HG03108 (cell line): ENCODE measurements at regions not wholly inside any gene's neighbourhood (a gene's known extent, or its start where the extent isn't known, plus 50 kb on each side); places are given as distances from the start of the nearest gene placed in this dataset.
"Not testable (repeated sequence)": the region's sequence is repeated elsewhere in the genome, so short reads cannot be mapped to it uniquely, and the experiment has no call there.

Experiments
- ATAC-seq: cut with Tn5 transposase; IDR thresholded peaks from one replicate; pipeline ENCODE4 v1.9.1; 2021; ENCODE audit warnings: moderate library complexity; ENCODE audit not compliant: unreplicated experiment

DNA sequence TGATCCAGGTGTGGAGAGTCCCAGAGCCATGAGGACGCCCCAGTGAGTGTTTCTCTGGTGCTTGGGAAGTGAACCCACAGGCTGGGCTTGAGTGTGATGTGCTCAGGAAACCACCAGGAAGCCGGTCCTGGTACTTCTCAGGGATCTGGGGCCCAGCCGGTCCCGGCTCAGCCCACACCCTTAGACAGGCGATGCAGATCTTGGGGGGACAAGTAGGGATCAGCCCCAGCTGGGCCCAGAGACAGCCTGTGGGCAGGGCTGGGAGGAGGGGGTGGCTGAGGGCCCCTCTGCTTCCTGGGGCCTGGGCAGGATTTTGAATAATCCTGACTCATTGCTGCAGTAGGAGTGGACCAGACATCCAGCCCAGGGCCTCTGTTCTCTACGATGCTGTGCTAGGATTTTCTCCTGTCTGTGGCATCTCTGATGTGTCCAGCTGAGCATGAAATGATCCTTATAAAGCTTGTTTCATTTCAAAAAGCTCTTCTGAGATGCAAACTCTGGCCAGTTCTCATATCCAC lies 698.0 kb downstream of the PTPRU start:
- no peak for ATAC-seq

DNA sequence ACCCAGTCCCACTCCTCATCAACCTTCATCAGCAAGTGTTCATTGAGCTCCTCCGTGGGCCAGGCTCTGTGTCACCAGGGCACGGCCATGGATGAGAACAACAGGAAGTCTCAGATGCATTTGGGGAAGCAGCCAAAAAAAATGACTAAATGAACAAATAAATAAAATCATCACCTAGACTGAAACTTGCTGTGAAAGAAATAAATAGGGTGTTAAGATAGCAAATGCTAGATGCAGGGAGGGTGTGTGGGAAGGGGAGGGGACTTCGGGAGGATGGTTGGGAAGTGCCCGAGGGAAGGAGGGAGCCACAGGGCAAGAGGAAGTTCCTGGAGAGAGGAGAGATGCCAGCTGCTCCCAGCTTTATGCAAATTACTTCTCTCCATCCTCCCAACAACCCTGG lies 696.7 kb downstream of the PTPRU start:
- ATAC-seq: no peak

DNA sequence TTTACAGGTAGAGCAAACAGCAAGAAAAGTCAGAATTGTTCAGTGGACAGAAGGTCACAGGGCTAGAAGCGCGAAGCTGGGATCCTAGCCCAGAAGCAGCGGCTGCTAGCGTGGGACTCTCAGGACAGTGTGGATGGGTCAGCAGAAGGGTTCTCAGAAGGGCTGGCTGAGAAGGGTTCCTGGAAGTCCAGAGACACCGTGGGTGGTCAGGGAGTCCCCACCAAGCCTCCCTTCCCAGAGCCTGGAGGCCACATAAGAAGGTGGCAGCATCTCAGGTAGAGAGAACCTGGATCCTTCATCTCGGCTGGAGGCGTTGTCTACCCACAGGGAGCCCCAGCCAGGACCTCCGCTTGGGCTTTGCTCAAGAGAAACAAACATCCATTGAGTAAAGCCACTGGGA lies 696.3 kb downstream of the PTPRU start:
- ATAC-seq: no peak

DNA sequence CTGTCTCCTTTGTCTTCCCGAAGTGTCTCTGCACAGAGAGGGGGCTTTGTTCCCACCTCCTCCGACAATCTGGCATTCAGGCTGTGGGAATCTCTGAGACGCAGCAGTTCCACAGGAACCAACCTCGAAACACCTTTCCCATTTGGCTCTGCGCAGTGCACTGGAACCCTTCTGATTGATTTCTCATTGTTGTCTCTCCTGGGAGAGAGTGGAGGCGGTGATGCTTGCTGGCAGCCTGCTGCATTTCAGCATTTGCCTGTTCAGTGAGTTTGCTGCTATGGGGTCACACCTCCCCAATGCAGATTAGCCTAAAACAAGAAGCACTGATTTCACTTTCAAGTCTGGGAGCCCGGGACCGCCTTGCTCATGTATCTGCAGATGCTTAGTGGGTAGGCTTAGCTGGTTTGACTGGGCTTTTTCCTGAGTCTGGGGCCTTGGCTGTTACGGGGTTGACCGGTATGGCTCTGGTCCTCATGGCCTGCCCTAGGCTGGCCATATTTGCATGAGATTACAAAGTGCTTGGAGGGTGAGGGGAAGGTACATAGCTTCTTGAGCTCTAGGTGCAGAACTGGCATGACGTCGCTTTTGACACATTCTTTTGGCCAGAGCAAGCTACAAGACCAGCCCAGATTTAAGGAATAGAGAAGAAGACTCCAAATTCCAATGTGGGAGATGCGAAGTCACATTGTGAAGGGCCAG lies 695.3 kb downstream of the PTPRU start:
- no peak for ATAC-seq

DNA sequence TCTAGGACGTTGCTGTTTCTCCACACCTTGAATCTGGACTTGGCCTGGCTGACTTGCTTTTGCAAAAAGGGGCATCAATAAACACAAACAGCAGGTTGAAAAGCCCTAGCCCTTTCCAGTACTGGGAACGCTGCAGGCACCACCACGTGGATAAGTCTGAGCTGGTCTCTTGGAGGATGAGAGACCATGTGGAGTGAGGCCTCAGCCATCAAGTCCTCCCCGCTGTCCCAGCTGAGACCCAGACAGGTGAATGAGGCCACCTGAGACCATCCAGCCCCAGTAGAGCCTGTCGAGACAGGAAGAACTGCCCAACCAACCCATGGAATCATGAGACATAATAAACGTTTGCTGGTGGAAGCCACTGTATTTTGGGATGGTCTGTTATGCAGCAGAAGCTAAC lies 688.7 kb downstream of the PTPRU start:
- ATAC-seq: no peak

DNA sequence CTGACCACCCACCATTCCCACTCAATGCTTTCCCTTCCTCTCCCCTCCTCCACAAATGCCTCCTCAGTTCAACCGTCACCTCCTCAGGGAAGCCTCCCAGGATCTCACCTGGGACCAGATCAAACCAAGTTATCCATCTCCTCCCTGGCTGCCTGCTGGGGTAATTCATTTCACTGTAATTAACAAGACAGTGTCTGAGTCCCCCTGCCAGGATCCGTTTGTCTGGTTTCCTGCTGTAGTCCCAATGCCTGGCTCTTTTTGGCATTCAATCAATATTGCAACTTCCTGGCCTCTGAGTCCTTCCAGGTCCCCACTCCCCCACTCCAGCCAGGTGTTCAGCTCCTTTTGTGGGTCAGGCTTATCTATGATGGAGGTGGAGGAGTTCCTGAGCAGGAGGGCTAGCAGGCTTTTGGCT lies 687.7 kb downstream of the PTPRU start:
- ATAC-seq: no peak

DNA sequence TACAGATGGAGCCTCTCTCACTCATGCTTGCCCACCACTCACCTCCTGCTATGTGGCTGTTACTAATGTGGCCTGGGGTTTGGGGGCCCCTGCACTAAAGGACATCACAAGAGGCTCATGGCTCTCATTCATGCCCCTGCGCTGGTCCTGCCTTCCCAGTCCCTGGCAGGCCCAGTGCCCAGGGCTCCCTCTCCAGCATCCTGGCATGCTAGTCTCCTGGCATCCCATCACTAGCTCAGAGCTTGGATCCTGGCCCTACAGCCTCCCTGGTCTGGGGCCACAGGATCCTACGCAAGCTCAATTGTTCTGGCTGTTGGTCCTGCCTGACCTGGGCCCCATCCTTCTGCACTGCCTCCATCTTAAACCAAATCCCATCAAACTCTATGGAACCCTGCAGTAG lies 685.4 kb downstream of the PTPRU start:
- no peak for ATAC-seq

DNA sequence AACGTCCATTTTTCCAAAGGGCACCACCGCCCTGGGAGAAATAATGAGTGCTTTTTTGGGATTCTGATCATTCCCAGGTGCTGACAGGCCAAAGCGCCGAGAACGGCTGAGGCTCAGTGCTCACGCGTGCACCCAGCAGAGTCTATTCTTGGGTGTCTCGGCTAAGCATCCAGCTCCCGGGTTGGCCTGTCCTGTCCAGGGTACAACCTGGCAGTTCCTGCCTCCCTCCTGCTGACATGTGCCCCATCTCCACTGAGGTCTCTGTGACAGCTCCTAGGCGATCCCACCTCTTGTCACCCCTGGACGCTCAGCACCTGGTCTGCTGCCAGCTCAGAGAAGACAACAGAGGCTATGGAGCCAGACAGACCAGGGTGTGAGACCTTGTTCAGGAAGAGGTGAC lies 684.5 kb downstream of the PTPRU start:
- no peak for ATAC-seq

DNA sequence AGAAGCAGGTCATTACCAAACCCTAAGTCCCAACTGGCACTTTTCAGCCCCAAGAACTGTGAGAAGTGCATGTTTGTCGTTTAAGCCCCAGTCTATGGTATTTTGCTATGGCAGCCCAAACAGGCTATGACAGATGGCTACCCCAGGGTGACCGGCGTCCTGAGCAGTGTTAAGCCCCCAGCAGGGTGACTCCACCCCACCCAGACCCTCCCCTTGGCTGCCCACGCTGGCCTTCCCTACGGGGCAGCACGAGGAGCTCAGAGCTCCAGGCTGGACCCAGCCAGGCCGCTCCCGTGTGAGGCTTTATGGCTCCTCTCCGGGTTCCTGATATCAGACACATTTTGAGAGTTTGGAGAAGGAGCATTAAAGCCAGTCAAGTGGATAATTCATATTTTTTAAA lies 684.0 kb downstream of the PTPRU start:
- ATAC-seq: no peak

DNA sequence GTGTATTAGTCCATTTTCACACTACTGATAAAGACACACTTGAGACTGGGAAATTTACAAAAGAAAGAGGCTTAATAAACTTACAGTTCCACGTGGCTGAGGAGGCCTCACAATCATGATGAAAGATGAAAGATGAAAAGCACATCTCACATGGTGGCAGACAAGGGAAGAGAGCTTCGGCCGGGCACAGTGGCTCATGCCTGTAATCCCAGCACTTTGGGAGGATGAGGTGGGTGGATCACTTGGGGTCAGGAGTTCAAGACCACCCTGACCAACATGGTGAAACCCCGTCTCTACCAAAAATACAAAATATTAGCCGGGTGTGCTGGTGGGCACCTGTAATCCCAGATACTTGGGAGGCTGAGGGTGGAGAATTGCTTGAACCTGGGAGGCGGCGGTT lies 682.7 kb downstream of the PTPRU start:
- ATAC-seq: not testable (repeated sequence)

DNA sequence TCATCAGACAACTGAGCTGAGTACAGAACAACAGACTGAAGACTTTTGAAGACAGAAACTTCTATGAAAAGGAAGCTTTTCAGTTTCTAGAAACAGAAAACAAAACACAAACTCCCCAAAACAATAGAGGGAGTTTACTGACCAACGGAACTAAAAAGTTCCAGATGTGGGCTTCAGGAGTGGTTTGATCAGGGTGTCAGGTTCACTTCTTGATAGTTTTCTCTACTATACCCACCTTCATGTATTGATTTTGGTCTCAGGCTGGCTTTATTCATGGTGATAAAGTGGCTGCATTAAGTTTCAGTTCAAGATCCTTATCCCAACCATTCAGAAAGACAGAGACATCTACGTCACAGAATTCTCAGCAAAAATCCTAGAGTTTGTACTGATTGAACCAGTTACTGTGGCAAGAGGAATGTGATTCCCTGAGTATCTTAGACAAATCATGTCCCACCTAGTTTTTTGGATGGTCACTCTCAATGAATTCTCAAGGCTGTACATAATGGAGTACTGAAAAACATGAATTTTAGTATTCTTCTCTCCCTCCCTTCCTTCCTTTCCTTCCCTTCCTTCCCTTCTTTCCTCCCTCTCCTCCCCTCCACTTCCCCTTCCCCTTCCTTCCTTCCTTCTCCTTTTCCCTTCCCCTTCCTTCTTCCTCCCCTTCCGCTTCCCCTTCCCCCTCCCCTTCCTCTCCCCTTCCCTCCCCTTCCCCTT lies 680.5 kb downstream of the PTPRU start:
- ATAC-seq: no peak

DNA sequence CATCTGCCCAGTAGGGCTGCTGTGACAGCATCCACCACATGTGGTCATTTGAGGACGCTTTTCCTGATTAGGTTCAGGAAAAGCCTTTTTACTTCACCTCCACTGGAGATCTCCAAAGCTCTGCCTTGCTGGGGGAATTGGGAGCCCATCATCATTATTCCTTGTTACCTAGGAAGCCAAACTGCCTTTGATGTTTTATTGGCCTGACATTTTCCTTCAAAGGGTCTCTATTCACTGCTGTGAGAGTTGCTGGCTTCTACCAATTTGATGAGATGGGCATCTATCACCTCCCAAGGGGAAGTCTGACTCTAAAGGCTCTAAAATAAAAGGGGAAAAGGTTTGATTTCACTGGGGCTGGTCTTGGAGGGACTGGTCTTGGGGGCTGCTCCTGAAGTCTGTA lies 678.6 kb downstream of the PTPRU start:
- no peak for ATAC-seq

DNA sequence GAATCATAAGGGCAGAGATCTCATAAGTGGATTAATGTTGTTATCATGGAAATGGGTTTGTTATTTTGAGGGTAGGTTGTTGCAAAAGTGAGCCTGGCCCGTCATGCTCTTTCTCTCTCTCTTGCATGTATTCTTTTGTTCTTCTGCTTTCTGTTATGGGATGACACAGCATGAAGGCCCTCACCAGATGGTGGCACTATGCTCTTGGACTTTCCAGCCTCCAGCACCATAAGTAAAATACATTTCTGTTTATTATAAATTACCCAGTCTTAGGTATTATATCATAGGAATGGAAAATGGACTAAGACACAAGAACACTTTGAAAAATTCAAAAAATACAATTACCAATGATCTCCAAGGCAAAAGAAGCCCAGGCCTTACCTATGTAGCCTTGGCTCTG lies 676.1 kb downstream of the PTPRU start:
- ATAC-seq: no peak

DNA sequence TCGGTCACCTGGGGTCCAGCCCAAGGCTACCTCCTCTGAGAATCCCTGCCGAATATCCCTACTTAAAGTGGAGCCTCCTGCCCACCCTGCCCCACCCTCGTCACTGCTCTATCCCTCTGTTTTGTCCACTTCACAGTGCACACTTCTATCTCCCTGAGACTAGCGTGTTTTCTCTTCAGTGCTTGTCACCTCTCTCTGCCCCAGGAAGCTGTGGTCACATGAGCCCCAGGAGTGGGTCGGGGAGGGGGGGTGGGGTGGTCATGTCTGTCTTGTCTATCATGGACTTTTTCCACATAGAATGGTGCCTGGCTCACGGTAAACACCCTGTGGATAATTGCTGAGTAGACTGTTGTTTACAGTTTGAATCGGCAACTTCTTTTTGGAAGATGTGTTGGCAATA lies 673.6 kb downstream of the PTPRU start:
- no peak for ATAC-seq

DNA sequence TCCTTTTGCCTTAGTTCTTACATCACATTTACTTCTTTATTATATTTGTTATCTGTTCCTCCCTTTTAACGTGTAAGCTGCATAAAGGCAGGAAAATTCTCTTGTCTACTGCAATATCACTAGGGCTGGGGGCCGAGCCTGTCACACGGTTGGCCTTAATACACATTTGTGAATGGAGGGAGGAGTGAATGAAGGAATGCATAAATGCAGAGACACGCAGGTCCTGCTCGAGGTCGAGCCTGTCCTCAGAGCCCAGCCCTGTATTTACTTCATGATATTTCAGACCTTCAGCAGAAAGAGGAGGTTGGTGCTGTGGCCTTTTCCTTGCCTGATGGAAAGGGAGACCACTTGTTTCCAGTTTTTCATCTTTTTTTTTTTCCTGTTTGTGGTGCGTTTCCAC lies 671.3 kb downstream of the PTPRU start:
- no peak for ATAC-seq

DNA sequence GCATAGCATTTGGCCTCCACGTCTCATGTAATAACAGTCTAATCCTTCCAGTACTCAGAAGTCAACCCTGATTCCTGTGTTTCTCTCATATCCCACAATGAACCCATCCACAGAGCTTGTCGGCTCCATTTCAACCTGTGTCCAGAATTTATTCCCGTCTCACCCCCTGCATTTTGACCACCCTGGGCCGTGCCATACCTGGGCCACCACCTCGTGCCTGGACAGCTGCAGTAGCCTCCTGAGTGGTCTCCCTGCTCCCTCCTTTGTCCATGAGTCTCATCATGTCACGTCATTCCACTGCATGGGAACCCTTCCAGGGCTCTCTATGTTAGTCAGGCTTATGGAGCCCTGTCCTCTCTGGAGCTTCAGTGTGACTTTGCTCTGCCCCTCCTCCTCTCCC lies 670.6 kb downstream of the PTPRU start:
- no peak for ATAC-seq

DNA sequence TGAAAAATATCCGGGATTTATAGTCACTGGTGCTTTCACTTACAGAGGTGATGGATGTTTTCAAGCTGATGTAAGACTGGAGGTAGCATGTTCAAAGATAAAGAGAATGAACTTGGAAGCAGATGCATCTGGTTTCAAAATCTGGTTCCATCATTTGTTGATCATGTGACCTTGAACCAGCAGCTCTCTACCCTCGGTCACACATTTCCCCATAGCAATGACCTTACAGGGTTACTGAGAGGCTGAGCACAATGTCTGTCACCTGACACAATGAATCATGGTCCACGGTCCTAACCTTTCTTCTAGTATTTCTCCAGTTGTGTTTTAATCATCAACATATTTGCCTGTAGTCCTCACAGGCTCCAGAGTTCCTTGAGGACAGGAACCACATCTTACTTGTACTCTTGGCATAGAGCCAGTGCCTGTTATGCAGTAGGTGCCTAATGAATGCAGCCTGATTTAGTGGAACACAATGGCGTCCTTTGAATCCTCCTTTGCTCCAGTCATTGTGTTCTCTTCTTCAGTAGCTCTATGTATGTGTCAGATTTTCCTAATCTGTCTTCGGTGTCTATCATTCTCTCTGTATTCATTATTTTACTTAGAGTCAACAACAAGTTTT lies 667.3 kb downstream of the PTPRU start:
- no peak for ATAC-seq

DNA sequence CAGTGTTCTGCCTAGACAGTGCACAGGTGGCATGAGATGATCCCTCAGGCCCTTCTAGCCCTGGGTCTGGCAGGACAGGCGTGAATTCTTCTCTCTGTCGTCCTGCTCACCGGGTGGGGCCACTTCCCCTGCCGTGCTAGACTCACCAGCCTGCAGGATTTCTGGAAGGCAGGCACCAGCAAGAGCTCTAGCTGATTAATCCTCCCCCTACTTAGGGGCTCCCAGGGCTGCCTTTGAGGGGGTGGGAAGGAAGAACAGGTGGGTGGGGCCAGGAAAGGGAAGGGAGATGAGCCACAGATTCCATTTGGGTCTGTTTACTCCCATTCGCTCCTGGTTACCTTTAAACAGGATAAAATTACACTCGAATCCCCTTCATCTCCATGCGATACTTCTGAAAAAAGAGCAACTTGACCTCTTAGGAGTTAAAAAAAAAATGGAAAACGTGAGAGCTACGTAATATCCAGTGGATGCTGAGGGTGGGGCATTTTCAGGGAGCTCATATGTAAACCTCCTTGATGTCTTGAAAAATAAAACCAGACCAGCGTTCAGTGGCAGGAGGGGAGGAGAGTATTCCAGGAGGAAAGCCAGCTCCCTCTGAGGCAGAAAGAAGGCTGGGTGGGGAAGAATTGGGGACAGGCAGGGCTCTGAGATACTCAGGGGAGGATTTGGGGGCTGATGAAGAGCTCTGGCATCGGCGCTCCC lies 665.5 kb downstream of the PTPRU start:
- ATAC-seq: no peak

DNA sequence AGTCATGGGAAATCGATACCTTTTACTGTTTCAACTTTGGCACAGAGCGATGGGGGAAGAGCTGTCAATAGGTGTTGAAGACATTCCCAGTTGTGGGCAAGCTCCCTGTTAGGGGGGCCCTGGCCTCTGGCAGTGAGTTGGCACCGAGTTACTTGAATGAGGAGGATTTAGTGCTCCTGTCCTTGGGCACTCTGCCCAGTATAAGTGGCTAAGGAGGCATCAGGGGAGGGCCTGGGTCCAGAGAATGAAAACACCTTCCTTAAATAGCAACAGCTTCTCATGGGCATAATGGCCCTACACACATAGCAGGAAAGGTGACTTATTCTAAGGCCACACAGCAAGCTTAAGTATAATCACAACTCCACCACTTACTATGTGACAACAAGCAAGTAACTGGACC lies 664.4 kb downstream of the PTPRU start:
- no peak for ATAC-seq

DNA sequence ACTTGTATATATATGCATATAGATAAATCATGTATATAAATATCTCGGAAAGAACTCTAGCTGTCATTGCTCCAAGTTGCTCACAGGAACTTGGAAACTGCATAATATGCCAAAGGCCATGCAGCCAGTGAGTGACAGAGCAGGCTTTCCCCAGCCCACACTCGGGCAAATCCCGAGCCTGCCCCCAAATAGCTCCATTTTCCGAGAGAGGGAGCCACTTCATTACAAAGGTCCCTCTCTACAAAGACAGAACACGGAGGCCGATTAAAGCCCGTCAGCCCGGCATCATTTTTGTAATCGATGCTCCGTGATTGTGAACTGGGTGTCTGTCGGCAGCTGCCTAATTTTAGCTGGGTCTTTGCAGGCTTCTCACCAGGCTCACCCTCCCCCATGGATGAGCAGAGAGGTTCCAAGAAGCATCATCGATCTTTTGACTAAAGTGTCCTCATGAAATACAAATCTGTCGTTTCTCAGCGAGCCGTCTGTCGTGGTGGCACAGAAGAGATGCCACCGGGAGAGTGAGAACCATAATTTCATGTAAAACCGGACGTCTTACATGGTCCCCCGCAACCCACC lies 663.9 kb downstream of the PTPRU start:
- ATAC-seq: no peak
